ENCODE measurements at regions not wholly inside any gene's neighbourhood (a gene's known extent, or its start where the extent isn't known, plus 50 kb on each side); places are given as distances from the start of the nearest gene placed in this dataset.

DNA sequence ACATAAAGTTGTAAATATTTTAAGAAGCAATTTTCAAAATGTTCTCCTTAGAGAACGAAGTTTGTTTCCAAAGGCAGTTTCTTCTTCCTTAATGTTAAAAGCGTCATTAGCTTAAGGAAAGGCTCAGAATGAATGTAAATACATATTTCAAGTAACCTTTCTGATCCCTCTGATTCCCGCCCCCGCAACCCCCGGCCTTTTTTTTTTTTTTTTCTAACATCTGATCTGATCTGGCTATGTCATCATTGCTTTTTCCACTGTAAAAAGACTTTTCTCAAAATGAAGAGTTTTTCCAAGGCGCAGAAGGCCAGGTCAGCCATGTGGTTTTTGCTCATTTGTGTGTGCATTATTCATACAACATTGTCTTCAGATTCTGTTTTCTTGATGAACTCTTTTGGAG, 57.1 kb upstream of the MEIS1 start:
- no peak for TF ChIP-seq CBX2 (IDR thresholded peaks at IDR 0.05; ENCODE audit: low read depth, low read length)
- no peak for TF ChIP-seq CBX2 (CRISPR knock-in tag; IDR thresholded peaks at IDR 0.05; ENCODE audit: low read depth)
- no peak for TF ChIP-seq CHD4 (IDR thresholded peaks at IDR 0.05; ENCODE audit: borderline replicate concordance, low read length)
- TF ChIP-seq ZNF431 (CRISPR knock-in tag; IDR thresholded peaks at IDR 0.05; ENCODE audit: borderline replicate concordance, low read depth), result no peak
- TF ChIP-seq RELA (CRISPR knock-in tag; IDR thresholded peaks at IDR 0.05), result no peak
- TF ChIP-seq, protein P1, sequence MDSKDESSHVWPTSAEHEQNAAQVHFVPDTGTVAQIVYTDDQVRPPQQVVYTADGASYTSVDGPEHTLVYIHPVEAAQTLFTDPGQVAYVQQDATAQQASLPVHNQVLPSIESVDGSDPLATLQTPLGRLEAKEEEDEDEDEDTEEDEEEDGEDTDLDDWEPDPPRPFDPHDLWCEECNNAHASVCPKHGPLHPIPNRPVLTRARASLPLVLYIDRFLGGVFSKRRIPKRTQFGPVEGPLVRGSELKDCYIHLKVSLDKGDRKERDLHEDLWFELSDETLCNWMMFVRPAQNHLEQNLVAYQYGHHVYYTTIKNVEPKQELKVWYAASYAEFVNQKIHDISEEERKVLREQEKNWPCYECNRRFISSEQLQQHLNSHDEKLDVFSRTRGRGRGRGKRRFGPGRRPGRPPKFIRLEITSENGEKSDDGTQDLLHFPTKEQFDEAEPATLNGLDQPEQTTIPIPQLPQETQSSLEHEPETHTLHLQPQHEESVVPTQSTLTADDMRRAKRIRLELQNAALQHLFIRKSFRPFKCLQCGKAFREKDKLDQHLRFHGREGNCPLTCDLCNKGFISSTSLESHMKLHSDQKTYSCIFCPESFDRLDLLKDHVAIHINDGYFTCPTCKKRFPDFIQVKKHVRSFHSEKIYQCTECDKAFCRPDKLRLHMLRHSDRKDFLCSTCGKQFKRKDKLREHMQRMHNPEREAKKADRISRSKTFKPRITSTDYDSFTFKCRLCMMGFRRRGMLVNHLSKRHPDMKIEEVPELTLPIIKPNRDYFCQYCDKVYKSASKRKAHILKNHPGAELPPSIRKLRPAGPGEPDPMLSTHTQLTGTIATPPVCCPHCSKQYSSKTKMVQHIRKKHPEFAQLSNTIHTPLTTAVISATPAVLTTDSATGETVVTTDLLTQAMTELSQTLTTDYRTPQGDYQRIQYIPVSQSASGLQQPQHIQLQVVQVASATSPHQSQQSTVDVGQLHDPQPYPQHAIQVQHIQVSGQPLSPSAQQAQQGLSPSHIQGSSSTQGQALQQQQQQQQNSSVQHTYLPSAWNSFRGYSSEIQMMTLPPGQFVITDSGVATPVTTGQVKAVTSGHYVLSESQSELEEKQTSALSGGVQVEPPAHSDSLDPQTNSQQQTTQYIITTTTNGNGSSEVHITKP (CRISPR knock-in tag; IDR thresholded peaks at IDR 0.05; ENCODE audit: low read depth), result no peak
- TF ChIP-seq EZH2 (conservative IDR thresholded peaks at IDR 0.05; ENCODE audit: low read depth, low read length), result no peak
- TF ChIP-seq, protein P2, sequence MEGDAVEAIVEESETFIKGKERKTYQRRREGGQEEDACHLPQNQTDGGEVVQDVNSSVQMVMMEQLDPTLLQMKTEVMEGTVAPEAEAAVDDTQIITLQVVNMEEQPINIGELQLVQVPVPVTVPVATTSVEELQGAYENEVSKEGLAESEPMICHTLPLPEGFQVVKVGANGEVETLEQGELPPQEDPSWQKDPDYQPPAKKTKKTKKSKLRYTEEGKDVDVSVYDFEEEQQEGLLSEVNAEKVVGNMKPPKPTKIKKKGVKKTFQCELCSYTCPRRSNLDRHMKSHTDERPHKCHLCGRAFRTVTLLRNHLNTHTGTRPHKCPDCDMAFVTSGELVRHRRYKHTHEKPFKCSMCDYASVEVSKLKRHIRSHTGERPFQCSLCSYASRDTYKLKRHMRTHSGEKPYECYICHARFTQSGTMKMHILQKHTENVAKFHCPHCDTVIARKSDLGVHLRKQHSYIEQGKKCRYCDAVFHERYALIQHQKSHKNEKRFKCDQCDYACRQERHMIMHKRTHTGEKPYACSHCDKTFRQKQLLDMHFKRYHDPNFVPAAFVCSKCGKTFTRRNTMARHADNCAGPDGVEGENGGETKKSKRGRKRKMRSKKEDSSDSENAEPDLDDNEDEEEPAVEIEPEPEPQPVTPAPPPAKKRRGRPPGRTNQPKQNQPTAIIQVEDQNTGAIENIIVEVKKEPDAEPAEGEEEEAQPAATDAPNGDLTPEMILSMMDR (CRISPR knock-in tag; IDR thresholded peaks at IDR 0.05), result no peak
- TF ChIP-seq RFX5 (IDR thresholded peaks at IDR 0.05; ENCODE audit: low read depth, low read length), result no peak
- no peak for TF ChIP-seq GTF2F1 (IDR thresholded peaks at IDR 0.05; ENCODE audit: low read length)
- no peak for TF ChIP-seq KDM3A (CRISPR knock-in tag; IDR thresholded peaks at IDR 0.05; ENCODE audit: low read depth)
- TF ChIP-seq RAD21 (CRISPR knock-in tag; IDR thresholded peaks at IDR 0.05), result no peak
- no peak for TF ChIP-seq KDM1A (CRISPR knock-in tag; IDR thresholded peaks at IDR 0.05)
- TF ChIP-seq, protein P3, sequence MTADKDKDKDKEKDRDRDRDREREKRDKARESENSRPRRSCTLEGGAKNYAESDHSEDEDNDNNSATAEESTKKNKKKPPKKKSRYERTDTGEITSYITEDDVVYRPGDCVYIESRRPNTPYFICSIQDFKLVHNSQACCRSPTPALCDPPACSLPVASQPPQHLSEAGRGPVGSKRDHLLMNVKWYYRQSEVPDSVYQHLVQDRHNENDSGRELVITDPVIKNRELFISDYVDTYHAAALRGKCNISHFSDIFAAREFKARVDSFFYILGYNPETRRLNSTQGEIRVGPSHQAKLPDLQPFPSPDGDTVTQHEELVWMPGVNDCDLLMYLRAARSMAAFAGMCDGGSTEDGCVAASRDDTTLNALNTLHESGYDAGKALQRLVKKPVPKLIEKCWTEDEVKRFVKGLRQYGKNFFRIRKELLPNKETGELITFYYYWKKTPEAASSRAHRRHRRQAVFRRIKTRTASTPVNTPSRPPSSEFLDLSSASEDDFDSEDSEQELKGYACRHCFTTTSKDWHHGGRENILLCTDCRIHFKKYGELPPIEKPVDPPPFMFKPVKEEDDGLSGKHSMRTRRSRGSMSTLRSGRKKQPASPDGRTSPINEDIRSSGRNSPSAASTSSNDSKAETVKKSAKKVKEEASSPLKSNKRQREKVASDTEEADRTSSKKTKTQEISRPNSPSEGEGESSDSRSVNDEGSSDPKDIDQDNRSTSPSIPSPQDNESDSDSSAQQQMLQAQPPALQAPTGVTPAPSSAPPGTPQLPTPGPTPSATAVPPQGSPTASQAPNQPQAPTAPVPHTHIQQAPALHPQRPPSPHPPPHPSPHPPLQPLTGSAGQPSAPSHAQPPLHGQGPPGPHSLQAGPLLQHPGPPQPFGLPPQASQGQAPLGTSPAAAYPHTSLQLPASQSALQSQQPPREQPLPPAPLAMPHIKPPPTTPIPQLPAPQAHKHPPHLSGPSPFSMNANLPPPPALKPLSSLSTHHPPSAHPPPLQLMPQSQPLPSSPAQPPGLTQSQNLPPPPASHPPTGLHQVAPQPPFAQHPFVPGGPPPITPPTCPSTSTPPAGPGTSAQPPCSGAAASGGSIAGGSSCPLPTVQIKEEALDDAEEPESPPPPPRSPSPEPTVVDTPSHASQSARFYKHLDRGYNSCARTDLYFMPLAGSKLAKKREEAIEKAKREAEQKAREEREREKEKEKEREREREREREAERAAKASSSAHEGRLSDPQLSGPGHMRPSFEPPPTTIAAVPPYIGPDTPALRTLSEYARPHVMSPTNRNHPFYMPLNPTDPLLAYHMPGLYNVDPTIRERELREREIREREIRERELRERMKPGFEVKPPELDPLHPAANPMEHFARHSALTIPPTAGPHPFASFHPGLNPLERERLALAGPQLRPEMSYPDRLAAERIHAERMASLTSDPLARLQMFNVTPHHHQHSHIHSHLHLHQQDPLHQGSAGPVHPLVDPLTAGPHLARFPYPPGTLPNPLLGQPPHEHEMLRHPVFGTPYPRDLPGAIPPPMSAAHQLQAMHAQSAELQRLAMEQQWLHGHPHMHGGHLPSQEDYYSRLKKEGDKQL (CRISPR knock-in tag; IDR thresholded peaks at IDR 0.05; ENCODE audit: low read depth), result no peak
